ENCODE measurements at regions not wholly inside any gene's neighbourhood (a gene's known extent, or its start where the extent isn't known, plus 50 kb on each side); places are given as distances from the start of the nearest gene placed in this dataset.

GRCh38 chr12:75644472-75645072 lies 133.2 kb upstream of the KRR1 start:
- no peak for TF ChIP-seq POLR2A (IDR thresholded peaks at IDR 0.05; ENCODE audit: low read depth, low read length)
- TF ChIP-seq TAF1 (IDR thresholded peaks at IDR 0.05; ENCODE audit: borderline replicate concordance, low read depth, low read length) = no peak

Measured in GM12892 (cell line).